ENCODE measurements at regions not wholly inside any gene's neighbourhood (a gene's known extent, or its start where the extent isn't known, plus 50 kb on each side); places are given as distances from the start of the nearest gene placed in this dataset.

GRCh38 chr1:47545912-47546483 lies 108.2 kb downstream of the FOXD2 start:
- TF ChIP-seq CTCF (IDR thresholded peaks at IDR 0.05), result no peak
- TF ChIP-seq POLR2A (IDR thresholded peaks at IDR 0.05), result no peak

Data from lower leg skin (tissue), 3 donors.